ENCODE measurements at regions not wholly inside any gene's neighbourhood (a gene's known extent, or its start where the extent isn't known, plus 50 kb on each side); places are given as distances from the start of the nearest gene placed in this dataset.

GRCh38 chr5:77937015-77937908 lies 161.1 kb upstream of the TBCA start:
- TF ChIP-seq CTCF (IDR thresholded peaks at IDR 0.05) (no peak), POLR2A (IDR thresholded peaks at IDR 0.05) (no peak)

All from adrenal gland (tissue), 5 donors.